Ishikawa (cell line): ENCODE measurements at regions not wholly inside any gene's neighbourhood (a gene's known extent, or its start where the extent isn't known, plus 50 kb on each side); places are given as distances from the start of the nearest gene placed in this dataset.

ENCODE experiments used
- CEBPB ChIP-seq: IDR thresholded peaks from 2 replicates; pipeline ENCODE4 v1.6.1; 2012
- CREB1 ChIP-seq: IDR thresholded peaks from 2 replicates; pipeline ENCODE4 v1.6.1; 2012; ENCODE audit warnings: low read depth
- EGR1 ChIP-seq: IDR thresholded peaks from 2 replicates; pipeline ENCODE4 v1.6.1; 2012
- EP300 ChIP-seq: IDR thresholded peaks from 2 replicates; pipeline ENCODE4 v1.6.1; 2012; ENCODE audit warnings: borderline replicate concordance
- FOXM1 ChIP-seq: IDR thresholded peaks from 2 replicates; pipeline ENCODE4 v1.6.1; 2012; ENCODE audit warnings: low read depth, borderline replicate concordance
- MAX ChIP-seq: IDR thresholded peaks from 2 replicates; pipeline ENCODE4 v1.6.1; 2012
- NFIC ChIP-seq: IDR thresholded peaks from 2 replicates; pipeline ENCODE4 v1.6.1; 2012
- RAD21 ChIP-seq: IDR thresholded peaks from 2 replicates; pipeline ENCODE4 v1.6.1; 2012; ENCODE audit warnings: low read depth
- REST ChIP-seq: IDR thresholded peaks from 2 replicates; pipeline ENCODE4 v1.6.1; 2012; ENCODE audit warnings: low read depth, mild to moderate bottlenecking
- TAF1 ChIP-seq: IDR thresholded peaks from 2 replicates; pipeline ENCODE4 v1.6.1; 2012; ENCODE audit warnings: low read depth, mild to moderate bottlenecking
- TCF12 ChIP-seq: IDR thresholded peaks from 2 replicates; pipeline ENCODE4 v1.6.1; 2012; ENCODE audit warnings: low read depth
- TEAD4 ChIP-seq: IDR thresholded peaks from 2 replicates; pipeline ENCODE4 v1.6.1; 2012
- YY1 ChIP-seq: IDR thresholded peaks from 2 replicates; pipeline ENCODE4 v1.6.1; 2012; ENCODE audit warnings: low read depth
- ZBTB7A ChIP-seq: IDR thresholded peaks from 2 replicates; pipeline ENCODE4 v1.6.1; 2012; ENCODE audit warnings: low read depth
- TF ChIP-seq, protein P1 (sequence below): IDR thresholded peaks from 2 replicates; pipeline ENCODE4 v1.6.1; 2012

GRCh38 chr13:90654970-90655369 lies 692.5 kb upstream of the MIR17HG start:
- TF ChIP-seq YY1 = no peak
- no peak for TF ChIP-seq FOXM1
- no peak for TF ChIP-seq EP300
- TF ChIP-seq MAX = no peak
- no peak for TF ChIP-seq NFIC
- no peak for TF ChIP-seq TAF1
- no peak for TF ChIP-seq CEBPB
- TF ChIP-seq TCF12 = no peak
- TF ChIP-seq TEAD4 = no peak
- TF ChIP-seq, protein P1, sequence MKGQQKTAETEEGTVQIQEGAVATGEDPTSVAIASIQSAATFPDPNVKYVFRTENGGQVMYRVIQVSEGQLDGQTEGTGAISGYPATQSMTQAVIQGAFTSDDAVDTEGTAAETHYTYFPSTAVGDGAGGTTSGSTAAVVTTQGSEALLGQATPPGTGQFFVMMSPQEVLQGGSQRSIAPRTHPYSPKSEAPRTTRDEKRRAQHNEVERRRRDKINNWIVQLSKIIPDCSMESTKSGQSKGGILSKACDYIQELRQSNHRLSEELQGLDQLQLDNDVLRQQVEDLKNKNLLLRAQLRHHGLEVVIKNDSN = no peak
- TF ChIP-seq ZBTB7A = no peak

GRCh38 chr13:90673746-90674145 lies 673.7 kb upstream of the MIR17HG start:
- TF ChIP-seq RAD21 (no peak), ZBTB7A (no peak), TEAD4 (no peak), FOXM1 (no peak), EP300 (no peak), TAF1 (no peak), CREB1 (no peak), CEBPB (no peak), MAX (no peak), YY1 (no peak), NFIC (no peak), REST (no peak), EGR1 (no peak), TCF12 (no peak)
- TF ChIP-seq, protein P1 = no peak

DNA sequence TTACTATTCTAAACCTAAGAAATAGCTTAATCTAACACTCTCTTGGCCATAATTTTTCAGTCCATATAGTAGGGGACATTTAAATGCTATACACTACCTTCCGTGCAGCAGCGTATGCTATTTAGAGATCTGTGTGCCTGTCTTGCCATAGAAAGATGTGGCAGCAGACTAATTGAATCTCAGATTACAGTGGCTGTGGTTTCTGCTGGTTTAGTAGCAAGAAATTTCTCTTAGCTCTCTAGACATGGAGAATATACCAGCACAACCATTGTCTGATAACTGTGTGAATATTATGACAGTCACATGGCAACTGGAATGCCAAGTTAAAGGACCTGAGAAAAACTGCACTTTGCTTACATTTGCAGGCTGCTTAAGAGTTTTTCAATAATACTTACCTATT lies 672.4 kb upstream of the MIR17HG start:
- no peak for TF ChIP-seq NFIC

DNA sequence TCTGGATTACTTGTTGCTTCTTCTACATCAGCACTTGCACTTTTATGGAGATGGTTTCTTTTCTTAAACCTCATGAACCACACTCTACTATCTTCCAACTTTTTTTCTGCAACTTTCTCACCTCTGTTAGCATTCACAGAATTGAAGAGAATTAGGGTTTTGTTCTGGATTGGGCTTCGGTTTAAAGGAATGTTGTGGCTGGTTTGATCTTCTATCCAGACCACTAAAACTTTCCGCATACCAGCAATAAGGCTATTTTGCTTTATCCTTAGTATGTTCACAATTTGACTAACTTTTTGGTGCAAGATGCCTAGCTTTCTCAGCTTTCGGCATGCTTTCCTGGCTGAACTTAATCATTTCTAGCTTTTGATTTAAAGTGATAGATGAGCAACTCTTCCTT lies 666.7 kb upstream of the MIR17HG start:
- TF ChIP-seq YY1 (no peak), TCF12 (no peak), EP300 (no peak), TAF1 (no peak), ZBTB7A (no peak), CEBPB (no peak), RAD21 (no peak), MAX (no peak), FOXM1 (no peak), REST (no peak), NFIC (no peak), CREB1 (no peak)
- TF ChIP-seq, protein P1 = no peak

GRCh38 chr13:90683711-90684131 lies 663.8 kb upstream of the MIR17HG start:
- TF ChIP-seq REST (no peak), RAD21 (no peak), FOXM1 (no peak), TAF1 (no peak), EP300 (no peak), TEAD4 (no peak), CEBPB (no peak), YY1 (no peak)
